ENCODE measurements at regions not wholly inside any gene's neighbourhood (a gene's known extent, or its start where the extent isn't known, plus 50 kb on each side); places are given as distances from the start of the nearest gene placed in this dataset.

DNA sequence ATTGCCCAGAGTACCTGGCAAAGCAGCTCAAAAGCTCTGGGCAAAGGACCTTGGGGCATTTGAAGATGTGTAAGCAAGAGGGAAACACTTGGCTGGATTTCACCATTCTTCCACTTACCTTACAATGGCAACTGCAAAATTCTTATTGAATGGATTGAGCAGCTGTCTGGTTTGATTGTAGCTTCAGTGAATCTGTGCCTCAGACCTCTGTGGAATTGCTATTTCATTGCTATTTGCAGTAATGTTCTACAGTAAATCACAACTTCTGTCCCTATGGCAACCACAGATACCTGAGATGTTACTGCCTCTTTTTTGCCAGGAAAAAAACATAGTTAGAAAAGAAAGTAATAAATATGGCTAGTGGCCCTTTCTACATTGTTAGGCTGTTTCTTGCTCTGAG is 519.5 kb downstream of the SUCLA2 start:
- peaks cover 2% of the 10 kb centered on the region for H3K9me3 ChIP-seq (ENCODE audit: control insufficient read depth, insufficient read depth, low read length)
- H3K36me3 ChIP-seq (ENCODE audit: control insufficient read depth, insufficient read depth, low read length): no peaks in the 10 kb centered on the region
- DNase-seq (ENCODE audit: low read depth in 4 of 6, low spot score in 6 of 6): peak in 2 of 6 donors; percentile 17 to 85
- no peak overlapping the region for H3K27ac ChIP-seq (ENCODE audit: low read depth, low read length)
- no peaks in the 10 kb centered on the region for H3K27me3 ChIP-seq (ENCODE audit: control insufficient read depth, insufficient read depth, low read length)
- H3K4me3 ChIP-seq (ENCODE audit: low read depth, low read length): no peak overlapping the region
- H3K4me1 ChIP-seq (ENCODE audit: control insufficient read depth, insufficient read depth, low read length): no peaks in the 10 kb centered on the region

- Histone ChIP-seq H3K27ac (ENCODE audit: low read depth, low read length) (no peak overlapping the region), H3K36me3 (ENCODE audit: control insufficient read depth, insufficient read depth, low read length) (no peaks in the 10 kb centered on the region), H3K27me3 (ENCODE audit: control insufficient read depth, insufficient read depth, low read length) (no peaks in the 10 kb centered on the region), H3K4me1 (ENCODE audit: control insufficient read depth, insufficient read depth, low read length) (no peaks in the 10 kb centered on the region), H3K9me3 (ENCODE audit: control insufficient read depth, insufficient read depth, low read length) (peaks cover 2% of the 10 kb centered on the region), H3K4me3 (ENCODE audit: low read depth, low read length) (no peak overlapping the region)
- WGBS (ENCODE audit: insufficient coverage): 89% methylated on average over 2 of the region's 3 CpGs
- DNase-seq (ENCODE audit: low read depth in 4 of 6, low spot score in 6 of 6): no peak
These were observed 520.1 kb downstream of the SUCLA2 start for GRCh38 chr13:47480951-47481350.

GRCh38 chr13:47480121-47480520 is 521.0 kb downstream of the SUCLA2 start:
- Histone ChIP-seq H3K27me3 (ENCODE audit: control insufficient read depth, insufficient read depth, low read length) (no peaks in the 10 kb centered on the region), H3K27ac (ENCODE audit: low read depth, low read length) (no peak overlapping the region), H3K9me3 (ENCODE audit: control insufficient read depth, insufficient read depth, low read length) (peaks cover 2% of the 10 kb centered on the region), H3K4me1 (ENCODE audit: control insufficient read depth, insufficient read depth, low read length) (no peaks in the 10 kb centered on the region), H3K4me3 (ENCODE audit: low read depth, low read length) (no peak overlapping the region), H3K36me3 (ENCODE audit: control insufficient read depth, insufficient read depth, low read length) (no peaks in the 10 kb centered on the region)
- WGBS (ENCODE audit: insufficient coverage): no CpG with 5 or more reads among the region's 4 CpGs
- no peak for DNase-seq (ENCODE audit: low read depth in 4 of 6, low spot score in 6 of 6)

DNA sequence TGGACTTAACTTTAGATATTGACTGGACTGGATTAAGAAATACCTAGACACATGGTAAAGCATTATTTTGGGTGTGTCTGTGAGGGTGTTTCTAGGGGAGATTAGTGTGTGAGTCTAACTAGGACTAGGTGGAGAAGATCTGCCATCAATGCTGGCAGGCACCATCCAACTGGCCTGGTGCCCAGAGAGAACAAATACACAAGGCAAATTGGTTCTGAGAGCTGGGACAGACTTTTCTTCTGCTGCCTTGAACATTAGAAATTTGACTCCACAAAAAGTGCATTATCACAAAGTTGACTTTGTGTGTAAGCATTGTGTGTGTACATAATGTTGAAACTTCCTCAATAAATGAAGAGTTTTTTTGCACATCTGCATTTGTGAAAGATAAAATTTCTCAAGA is 522.1 kb downstream of the SUCLA2 start:
- no peak overlapping the region for H3K4me3 ChIP-seq (ENCODE audit: low read depth, low read length)
- H3K27me3 ChIP-seq (ENCODE audit: control insufficient read depth, insufficient read depth, low read length): no peaks in the 10 kb centered on the region
- no peak overlapping the region for H3K27ac ChIP-seq (ENCODE audit: low read depth, low read length)
- no peaks in the 10 kb centered on the region for H3K36me3 ChIP-seq (ENCODE audit: control insufficient read depth, insufficient read depth, low read length)
- peak in 1 of 6 donors; percentile 20 for DNase-seq (ENCODE audit: low read depth in 4 of 6, low spot score in 6 of 6)
- H3K9me3 ChIP-seq (ENCODE audit: control insufficient read depth, insufficient read depth, low read length): peaks cover 2% of the 10 kb centered on the region
- no peaks in the 10 kb centered on the region for H3K4me1 ChIP-seq (ENCODE audit: control insufficient read depth, insufficient read depth, low read length)

- Histone ChIP-seq H3K4me1 (ENCODE audit: control insufficient read depth, insufficient read depth, low read length) (no peaks in the 10 kb centered on the region), H3K9me3 (ENCODE audit: control insufficient read depth, insufficient read depth, low read length) (peaks cover 2% of the 10 kb centered on the region), H3K27ac (ENCODE audit: low read depth, low read length) (no peak overlapping the region), H3K4me3 (ENCODE audit: low read depth, low read length) (no peak overlapping the region), H3K36me3 (ENCODE audit: control insufficient read depth, insufficient read depth, low read length) (no peaks in the 10 kb centered on the region), H3K27me3 (ENCODE audit: control insufficient read depth, insufficient read depth, low read length) (no peaks in the 10 kb centered on the region)
- peak in 1 of 6 donors; percentile 49 for DNase-seq (ENCODE audit: low read depth in 4 of 6, low spot score in 6 of 6)
- WGBS (ENCODE audit: insufficient coverage): 47% methylated on average over 5 of the region's 11 CpGs
These were observed 525.6 kb downstream of the SUCLA2 start for GRCh38 chr13:47475441-47475948.

GRCh38 chr13:47474839-47475238 is 526.2 kb downstream of the SUCLA2 start:
- H3K4me1 ChIP-seq (ENCODE audit: control insufficient read depth, insufficient read depth, low read length): no peaks in the 10 kb centered on the region
- WGBS (ENCODE audit: insufficient coverage): no CpG with 5 or more reads among the region's 8 CpGs
- no peak overlapping the region for H3K27ac ChIP-seq (ENCODE audit: low read depth, low read length)

DNA sequence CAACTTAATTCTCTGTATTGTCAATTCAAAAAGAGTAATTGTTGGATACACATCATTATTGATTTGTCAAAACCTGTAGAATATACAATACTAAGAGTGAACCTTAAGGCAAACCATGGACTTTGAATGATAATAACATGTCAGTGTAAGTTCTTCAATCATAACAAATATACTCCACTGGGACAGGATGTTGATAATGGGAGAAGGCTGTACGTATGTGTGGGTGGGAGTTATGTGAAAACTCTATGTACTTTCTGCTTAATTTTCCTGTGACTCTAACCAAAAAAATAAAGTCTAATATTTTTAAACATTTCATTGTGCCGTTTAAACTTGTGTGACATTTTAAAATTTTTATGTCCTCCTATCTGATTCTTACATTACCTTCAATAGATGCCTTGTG is 526.7 kb downstream of the SUCLA2 start:
- Histone ChIP-seq H3K4me3 (ENCODE audit: low read depth, low read length) (no peak overlapping the region), H3K9me3 (ENCODE audit: control insufficient read depth, insufficient read depth, low read length) (peaks cover 2% of the 10 kb centered on the region), H3K36me3 (ENCODE audit: control insufficient read depth, insufficient read depth, low read length) (no peaks in the 10 kb centered on the region), H3K27me3 (ENCODE audit: control insufficient read depth, insufficient read depth, low read length) (no peaks in the 10 kb centered on the region), H3K27ac (ENCODE audit: low read depth, low read length) (no peak overlapping the region), H3K4me1 (ENCODE audit: control insufficient read depth, insufficient read depth, low read length) (no peaks in the 10 kb centered on the region)
- DNase-seq (ENCODE audit: low read depth in 4 of 6, low spot score in 6 of 6): no peak
- WGBS (ENCODE audit: insufficient coverage): no CpG with 5 or more reads among the region's 2 CpGs

More at GRCh38 chr13:47474839-47475238, 526.2 kb downstream of the SUCLA2 start:
- Histone ChIP-seq H3K36me3 (ENCODE audit: control insufficient read depth, insufficient read depth, low read length) (no peaks in the 10 kb centered on the region), H3K4me3 (ENCODE audit: low read depth, low read length) (no peak overlapping the region), H3K9me3 (ENCODE audit: control insufficient read depth, insufficient read depth, low read length) (peaks cover 2% of the 10 kb centered on the region), H3K27me3 (ENCODE audit: control insufficient read depth, insufficient read depth, low read length) (no peaks in the 10 kb centered on the region)
- DNase-seq (ENCODE audit: low read depth in 4 of 6, low spot score in 6 of 6): no peak

DNA sequence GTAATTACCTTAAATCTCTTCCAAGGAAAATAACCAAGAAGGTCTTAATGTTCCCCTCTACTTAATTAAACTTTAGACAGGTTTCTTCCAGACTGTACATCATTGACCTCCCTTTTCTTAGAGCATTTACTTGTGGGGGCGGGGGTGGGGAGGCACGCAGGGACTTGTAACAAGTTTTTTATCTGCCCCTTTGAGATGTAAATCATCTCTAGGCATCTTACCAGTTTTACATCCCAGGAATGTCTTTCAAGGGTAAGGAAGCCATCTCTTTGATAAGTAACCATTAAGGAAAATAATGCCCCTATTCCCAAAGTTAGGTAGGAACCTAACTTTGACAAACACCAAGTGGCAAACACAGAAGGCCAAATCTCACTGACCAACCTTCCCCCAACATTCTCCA is 528.6 kb downstream of the SUCLA2 start:
- no peak for DNase-seq (ENCODE audit: low read depth in 4 of 6, low spot score in 6 of 6)
- H3K27me3 ChIP-seq (ENCODE audit: control insufficient read depth, insufficient read depth, low read length): no peaks in the 10 kb centered on the region
- H3K4me1 ChIP-seq (ENCODE audit: control insufficient read depth, insufficient read depth, low read length): no peaks in the 10 kb centered on the region
- WGBS (ENCODE audit: insufficient coverage): no CpG with 5 or more reads among the region's 2 CpGs
- H3K36me3 ChIP-seq (ENCODE audit: control insufficient read depth, insufficient read depth, low read length): no peaks in the 10 kb centered on the region
- no peak overlapping the region for H3K27ac ChIP-seq (ENCODE audit: low read depth, low read length)
- no peaks in the 10 kb centered on the region for H3K9me3 ChIP-seq (ENCODE audit: control insufficient read depth, insufficient read depth, low read length)
- no peak overlapping the region for H3K4me3 ChIP-seq (ENCODE audit: low read depth, low read length)

- Histone ChIP-seq H3K27me3 (ENCODE audit: control insufficient read depth, insufficient read depth, low read length) (no peaks in the 10 kb centered on the region), H3K9me3 (ENCODE audit: control insufficient read depth, insufficient read depth, low read length) (no peaks in the 10 kb centered on the region), H3K36me3 (ENCODE audit: control insufficient read depth, insufficient read depth, low read length) (no peaks in the 10 kb centered on the region), H3K27ac (ENCODE audit: low read depth, low read length) (no peak overlapping the region), H3K4me1 (ENCODE audit: control insufficient read depth, insufficient read depth, low read length) (no peaks in the 10 kb centered on the region), H3K4me3 (ENCODE audit: low read depth, low read length) (no peak overlapping the region)
- no peak for DNase-seq (ENCODE audit: low read depth in 4 of 6, low spot score in 6 of 6)
- 98% methylated on average over 5 of the region's 6 CpGs for WGBS (ENCODE audit: insufficient coverage)
These were observed 537.3 kb downstream of the SUCLA2 start for GRCh38 chr13:47463726-47464125.

DNA sequence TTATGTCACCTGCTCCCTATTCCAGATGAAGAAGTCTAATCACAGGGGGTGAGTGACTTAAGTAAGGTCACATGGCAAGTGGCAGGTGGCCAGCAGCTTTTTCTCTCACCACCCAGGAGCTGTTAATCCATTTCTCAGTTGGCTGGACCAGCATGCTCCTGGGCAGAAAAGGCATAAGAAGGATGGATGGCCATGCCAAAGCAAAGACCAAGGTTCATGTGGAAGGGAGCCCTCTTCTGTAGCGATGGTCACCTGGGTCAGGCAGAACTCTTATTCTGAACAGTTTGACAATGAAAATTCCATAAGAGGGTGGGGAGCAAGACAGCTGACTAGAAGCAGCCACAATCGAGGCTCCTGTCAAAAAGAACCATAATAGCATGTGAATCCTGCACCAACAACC is 538.1 kb downstream of the SUCLA2 start:
- Histone ChIP-seq H3K27me3 (ENCODE audit: control insufficient read depth, insufficient read depth, low read length) (no peaks in the 10 kb centered on the region), H3K36me3 (ENCODE audit: control insufficient read depth, insufficient read depth, low read length) (no peaks in the 10 kb centered on the region), H3K4me3 (ENCODE audit: low read depth, low read length) (no peak overlapping the region), H3K4me1 (ENCODE audit: control insufficient read depth, insufficient read depth, low read length) (no peaks in the 10 kb centered on the region), H3K27ac (ENCODE audit: low read depth, low read length) (no peak overlapping the region), H3K9me3 (ENCODE audit: control insufficient read depth, insufficient read depth, low read length) (no peaks in the 10 kb centered on the region)
- WGBS (ENCODE audit: insufficient coverage): 95% methylated on average over 2 of the region's 2 CpGs
- DNase-seq (ENCODE audit: low read depth in 4 of 6, low spot score in 6 of 6): no peak
